BE2C (cell line): ENCODE measurements at regions not wholly inside any gene's neighbourhood (a gene's known extent, or its start where the extent isn't known, plus 50 kb on each side); places are given as distances from the start of the nearest gene placed in this dataset.
"Not testable (repeated sequence)": the region's sequence is repeated elsewhere in the genome, so short reads cannot be mapped to it uniquely, and the experiment has no call there.

Source experiments
- DNase-seq: peaks from one replicate; pipeline ENCODE4 v3.0.0-alpha.2; 2020
- H3K27me3 ChIP-seq: fragments of 250-450 bp; sonication (Bioruptor Pico); 2 replicates; pipeline ENCODE4 v1.5.1; 2020; ENCODE audit warnings: mild to moderate bottlenecking
- H3K36me3 ChIP-seq: fragments of 250-450 bp; sonication (Bioruptor Pico); 2 replicates; pipeline ENCODE4 v1.5.1; 2020; ENCODE audit warnings: mild to moderate bottlenecking
- H3K4me1 ChIP-seq: fragments of 250-450 bp; sonication (Bioruptor Pico); 2 replicates; pipeline ENCODE4 v1.5.1; 2020
- H3K4me3 ChIP-seq: 2 replicates; pipeline ENCODE4 v1.5.1; 2011; ENCODE audit warnings: low read depth, low read length
- H3K9me3 ChIP-seq: fragments of 250-450 bp; sonication (Bioruptor Pico); 2 replicates; pipeline ENCODE4 v1.5.1; 2020
- CTCF ChIP-seq: IDR thresholded peaks from 2 replicates; pipeline ENCODE4 v1.5.1; 2012; ENCODE audit warnings: mild to moderate bottlenecking, low read depth, low read length

GRCh38 chr4:56575820-56576429 lies 70.3 kb downstream of the ARL9 start:
- Histone ChIP-seq H3K4me3 (no peak overlapping the region), H3K4me1 (no peaks in the 10 kb centered on the region), H3K36me3 (no peaks in the 10 kb centered on the region), H3K27me3 (no peaks in the 10 kb centered on the region), H3K9me3 (no peaks in the 10 kb centered on the region)
- TF ChIP-seq CTCF, result peak; percentile 46; the same call in 1 of the 2 replicates
- DNase-seq, result no peak

- H3K36me3 ChIP-seq, H3K9me3 ChIP-seq, DNase-seq, H3K4me1 ChIP-seq, H3K27me3 ChIP-seq, H3K4me3 ChIP-seq: not testable (repeated sequence)
Measured at GRCh38 chr4:56592417-56592816, 86.8 kb downstream of the ARL9 start.
